SHP77 (cell line): ENCODE measurements at regions not wholly inside any gene's neighbourhood (a gene's known extent, or its start where the extent isn't known, plus 50 kb on each side); places are given as distances from the start of the nearest gene placed in this dataset.
"Not testable (repeated sequence)": the region's sequence is repeated elsewhere in the genome, so short reads cannot be mapped to it uniquely, and the experiment has no call there.

Experiments used
- DNase-seq, 2 experiments: peaks; one replicate each; lab custom pipeline; 2025; lab: John Stamatoyannopoulos, UW

DNA sequence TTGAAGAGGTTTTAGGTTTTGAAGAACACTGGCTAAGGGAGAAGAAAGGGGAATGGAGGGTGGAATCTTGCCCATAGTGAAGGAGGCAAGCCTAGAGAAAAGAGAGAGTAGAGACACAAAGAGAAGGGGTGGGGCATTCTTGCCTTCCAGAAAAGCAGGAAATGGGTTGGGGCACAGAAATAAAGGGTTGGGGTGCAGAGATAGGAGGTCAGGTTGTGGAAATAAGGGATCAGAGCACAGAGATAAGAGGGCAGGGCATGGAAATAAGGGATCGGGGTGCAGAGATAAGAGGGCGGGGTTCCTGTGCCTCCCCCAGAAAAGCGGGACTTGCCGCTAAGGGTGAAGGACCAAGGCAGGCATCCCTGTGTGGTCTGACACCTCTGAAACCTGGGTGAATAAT is 69.9 kb downstream of the ALG1L2 start:
- DNase-seq, result not testable (repeated sequence)

DNA sequence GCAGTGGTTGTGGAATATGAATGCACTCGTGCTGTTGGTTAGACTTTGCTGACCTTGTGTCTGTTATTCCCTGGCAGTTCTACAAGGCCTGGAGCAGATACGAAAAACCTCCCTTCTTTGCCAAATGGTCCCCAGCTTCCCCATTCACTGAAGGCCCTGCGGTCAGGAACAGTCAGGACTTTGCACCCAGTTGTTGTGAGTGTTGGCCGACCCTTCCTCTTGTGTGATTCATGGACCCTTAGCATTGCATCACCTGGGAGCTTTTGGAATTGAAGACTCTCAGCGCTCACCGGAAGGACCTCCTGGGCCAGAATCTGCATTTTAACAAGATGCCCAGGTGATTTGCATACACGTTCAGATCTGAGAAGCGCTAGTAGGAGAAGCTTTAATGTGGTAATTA is 71.6 kb downstream of the ALG1L2 start:
- not testable (repeated sequence) for DNase-seq

DNA sequence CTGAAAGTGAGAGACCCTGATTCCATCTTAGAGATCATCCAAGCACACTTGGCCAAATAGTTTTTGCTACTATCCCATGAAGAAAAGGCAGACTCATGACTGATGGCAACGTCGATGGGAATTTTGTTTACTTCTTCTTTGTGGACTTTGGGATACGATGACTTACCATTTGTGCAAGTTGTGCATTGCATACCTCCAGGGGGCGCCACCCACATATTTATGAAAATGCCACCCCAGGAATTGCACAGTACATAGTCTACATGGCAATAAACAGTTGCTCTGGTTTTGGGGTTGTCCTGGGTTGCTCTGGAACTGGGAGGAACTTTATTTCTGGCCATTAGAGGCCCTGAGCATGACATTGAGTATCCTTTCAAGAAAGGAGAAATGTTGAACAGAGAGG is 73.8 kb downstream of the ALG1L2 start:
- not testable (repeated sequence) for DNase-seq

DNA sequence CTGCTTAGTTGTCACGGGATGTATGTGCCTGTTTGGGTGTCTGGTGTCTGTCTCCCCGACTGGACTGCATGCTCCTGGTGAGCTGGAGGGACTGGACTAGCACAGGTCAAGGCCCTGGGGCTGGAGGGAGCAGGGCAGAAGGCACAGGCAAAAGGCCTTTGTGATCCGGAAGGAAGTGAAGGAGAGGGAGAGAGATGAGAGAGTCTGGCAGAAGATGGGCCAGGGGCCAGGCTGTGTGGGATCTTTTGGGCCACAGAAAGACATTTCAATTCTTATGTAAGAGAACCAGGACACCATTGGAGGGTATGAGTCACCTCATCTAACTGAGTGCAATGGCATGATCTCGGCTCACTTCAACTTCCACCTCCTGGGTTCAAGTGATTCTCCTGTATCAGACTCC is 85.2 kb downstream of the ALG1L2 start:
- not testable (repeated sequence) for DNase-seq

DNA sequence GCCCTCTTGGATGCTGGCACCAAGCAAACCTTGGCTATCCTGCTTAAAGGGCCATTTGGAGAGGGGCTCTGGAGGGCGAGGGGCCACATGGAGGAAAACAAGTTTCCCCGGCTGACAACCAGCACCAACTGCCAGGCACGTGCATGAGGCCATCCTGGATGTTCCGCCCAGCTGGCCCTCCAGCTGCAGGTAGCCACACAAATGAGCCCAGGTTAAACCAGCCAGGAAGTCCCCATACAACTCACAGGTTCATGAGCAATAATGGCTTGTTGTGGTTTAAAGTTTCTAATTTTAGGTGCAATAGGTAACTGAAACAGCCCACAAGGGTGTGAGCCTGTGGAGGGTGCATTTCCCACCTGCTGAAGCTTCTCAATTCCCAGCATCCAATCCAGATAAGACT is 93.6 kb downstream of the ALG1L2 start:
- DNase-seq, result not testable (repeated sequence)

DNA sequence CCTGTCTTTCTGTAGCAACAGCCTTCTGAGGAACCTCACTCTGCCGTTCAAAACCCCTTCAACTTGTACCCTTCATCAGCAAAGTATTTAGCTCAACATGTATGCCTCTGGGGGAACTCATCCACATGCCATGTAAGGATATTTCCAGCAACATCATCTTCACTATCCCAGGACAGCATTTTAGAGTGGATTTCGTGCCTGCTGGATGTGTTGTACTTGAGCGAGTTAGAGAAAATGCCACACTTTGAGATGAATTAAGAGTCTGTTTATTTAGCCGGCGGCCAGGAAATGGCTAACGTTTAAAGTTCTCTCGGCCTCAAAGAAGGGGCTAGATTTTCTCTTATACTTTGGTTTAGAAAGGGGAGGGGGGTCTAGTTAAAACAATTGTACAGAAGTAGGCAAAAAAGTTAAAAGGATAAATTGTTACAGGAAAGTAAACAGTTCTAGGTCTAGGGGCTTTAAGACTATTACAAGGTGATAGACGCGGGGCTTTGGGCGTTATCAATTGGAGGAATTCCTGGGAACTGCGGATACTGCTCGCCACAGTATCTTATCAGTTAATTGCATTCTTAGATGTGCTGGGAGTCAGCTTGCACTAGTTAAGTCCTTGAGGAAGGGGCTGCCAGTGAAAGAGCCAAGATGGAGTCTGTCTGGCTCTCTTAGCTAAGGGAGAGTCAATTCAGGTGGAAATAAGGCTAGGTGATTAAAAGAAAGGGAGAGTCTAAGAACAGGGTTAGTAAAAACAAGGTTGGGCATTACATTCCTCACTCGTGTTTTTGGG is 95.0 kb downstream of the ALG1L2 start:
- DNase-seq, result not testable (repeated sequence)

DNA sequence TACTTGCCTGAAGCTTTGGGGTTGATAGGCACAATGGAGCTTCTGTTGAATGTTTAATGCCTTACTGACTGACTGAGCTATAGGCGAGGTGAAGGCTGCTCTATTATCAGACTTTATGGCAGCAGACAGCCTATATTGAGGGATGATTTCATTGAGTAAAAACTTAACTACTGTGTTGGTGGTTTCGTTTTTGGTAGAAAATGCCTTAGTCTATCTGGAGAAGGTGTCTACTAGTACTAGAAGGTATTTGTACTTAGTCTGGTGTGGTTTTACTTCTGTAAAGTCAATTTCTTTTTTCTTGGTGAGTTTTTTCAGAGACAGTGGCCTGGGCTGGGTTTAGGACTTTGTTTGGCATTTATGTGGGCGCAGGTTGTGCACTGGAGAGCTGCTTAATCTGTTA is 97.2 kb downstream of the ALG1L2 start:
- not testable (repeated sequence) for DNase-seq

DNA sequence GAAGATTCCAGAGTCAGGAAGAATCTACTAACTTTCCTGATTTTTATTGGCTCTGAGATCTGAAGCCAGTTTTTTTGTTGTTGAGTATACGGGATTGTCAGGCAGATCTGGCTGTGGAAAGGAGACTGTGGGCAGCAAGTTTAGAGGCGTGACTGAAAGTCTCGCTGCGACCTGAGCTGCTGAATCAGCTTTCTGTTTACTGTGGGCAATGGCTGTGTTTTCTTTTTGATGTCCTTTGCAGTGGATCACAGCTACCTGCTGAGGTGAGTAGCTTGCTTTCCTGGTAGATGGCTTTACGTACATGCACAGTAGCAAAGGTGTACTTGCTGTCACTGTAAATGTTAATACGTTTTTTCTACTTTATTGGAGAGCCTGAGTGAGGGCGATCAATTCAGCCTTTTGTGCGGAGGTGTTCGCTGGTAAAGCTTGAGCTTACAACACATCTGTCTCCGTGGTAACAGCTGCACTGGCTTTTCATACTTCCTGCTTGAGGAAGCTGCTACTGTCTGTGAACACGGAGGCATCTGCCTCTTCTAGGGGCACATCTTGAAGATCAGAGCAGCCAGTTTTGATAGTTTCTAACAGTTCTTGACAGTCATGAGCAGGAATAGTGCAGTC is 97.8 kb downstream of the ALG1L2 start:
- not testable (repeated sequence) for DNase-seq

DNA sequence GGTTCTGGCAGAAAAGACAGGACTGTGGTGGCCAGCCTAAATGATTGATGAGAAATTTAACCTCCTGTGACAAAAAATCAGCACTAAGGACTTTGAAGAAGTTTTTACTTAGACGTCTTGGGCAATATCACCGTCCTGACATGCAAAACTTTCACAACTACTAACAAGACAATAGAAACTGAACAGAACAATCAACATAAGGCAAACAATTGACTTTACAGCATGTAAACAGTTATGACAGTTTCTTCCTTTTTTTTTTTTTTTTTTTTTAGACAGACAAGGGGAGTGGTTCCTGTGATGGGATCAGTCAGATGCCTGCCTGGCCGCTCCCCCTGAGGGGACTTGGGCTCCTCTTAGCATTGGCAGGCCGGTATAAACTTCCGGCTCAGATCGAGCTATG is 100.8 kb downstream of the ALG1L2 start:
- DNase-seq, result not testable (repeated sequence)

DNA sequence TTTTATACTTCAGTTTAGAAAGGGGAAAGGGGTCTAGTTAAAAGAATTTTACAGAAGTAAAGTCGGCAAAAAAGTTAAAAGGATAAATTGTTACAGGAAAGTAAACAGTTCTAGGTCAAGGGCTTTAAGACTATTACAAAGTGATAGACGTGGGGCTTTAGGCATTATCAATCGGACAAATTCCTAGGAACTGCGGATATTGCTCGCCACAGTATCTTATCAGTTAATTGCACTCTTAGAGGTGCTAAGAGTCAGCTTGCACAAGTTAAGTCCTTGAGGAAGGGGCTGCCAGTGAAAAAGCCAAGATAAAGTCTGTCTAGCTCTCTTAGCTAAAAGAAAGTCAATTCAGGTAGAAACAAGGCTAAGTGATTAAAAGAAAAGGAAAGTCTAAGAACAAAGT is 102.1 kb downstream of the ALG1L2 start:
- not testable (repeated sequence) for DNase-seq

DNA sequence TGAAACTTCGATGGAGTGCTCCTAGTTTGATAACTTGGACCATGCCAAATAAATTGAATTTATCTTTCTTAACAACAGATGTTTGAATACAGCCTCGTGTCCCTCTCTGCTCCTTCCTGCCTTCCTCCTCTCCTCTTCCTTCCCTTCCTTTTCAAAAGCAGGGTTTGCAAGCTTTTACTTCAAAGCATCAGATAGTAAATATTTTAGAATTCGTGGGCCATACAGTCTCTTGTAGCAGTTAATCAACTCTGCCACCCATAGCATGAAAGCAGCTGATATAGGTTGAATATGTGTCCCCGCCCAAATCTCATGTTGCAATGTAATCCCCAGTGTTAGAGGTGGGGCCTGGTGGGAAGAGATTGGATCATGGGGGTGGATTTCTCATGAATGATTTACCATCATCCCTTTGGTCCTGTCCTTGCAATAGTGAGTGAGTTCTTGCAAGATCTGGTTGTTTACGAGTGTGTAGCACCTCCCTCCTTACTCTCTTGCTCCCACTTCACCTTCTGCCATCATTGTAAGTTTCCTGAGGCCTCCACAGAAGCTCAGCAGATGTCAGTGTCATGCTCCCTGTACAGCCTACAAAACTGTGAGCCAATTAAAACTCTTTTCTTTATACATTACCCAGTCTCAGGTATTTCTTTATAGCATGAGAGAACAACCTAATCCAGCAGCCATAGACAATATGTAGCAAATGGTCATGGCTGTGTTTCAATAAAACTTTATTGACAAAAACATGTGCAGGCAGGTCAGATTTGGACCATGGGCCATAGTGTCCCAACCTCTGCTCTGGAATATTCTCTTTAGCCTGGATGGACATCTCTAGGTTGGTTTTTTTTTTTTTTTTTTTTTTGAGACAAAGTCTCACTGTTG is 102.8 kb downstream of the ALG1L2 start:
- not testable (repeated sequence) for DNase-seq

DNA sequence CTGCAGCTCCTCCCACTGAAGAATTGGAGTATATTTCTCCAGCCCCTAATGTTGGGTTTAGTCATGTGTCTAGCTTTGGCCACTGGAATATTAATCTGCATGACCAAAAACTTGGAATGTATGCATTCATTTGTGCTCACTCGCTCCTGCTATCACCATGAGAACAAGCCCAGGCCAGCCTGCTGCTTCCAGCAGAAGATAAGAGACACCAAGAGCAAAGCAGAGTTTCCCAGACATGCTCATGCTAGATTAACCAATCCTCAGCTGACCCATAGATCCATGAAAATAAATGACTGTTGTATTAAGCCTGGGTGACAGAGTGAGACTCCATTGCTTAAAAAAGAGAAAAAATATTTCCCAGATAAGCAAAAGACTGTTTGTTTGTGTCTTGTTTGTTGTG is 119.6 kb downstream of the ALG1L2 start:
- not testable (repeated sequence) for DNase-seq

DNA sequence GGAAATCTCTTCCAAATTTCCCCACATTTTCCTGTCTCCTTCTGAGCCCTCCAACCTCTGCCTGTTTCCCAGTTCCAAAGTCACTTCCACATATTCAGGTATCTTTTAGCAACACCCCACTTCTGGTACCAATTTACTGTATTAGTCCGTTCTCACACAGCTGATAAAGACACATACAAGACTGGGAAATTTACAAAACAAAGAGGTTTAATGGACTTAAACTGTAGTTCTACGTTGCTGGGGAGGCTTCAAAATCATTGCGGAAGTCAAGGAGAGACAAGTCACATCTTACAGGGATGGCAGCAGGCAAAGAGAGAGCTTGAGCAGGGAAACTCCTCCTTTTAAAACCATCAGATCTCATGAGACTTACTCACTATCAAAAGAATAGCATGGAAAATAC is 122.0 kb downstream of the ALG1L2 start:
- DNase-seq, result not testable (repeated sequence)

DNA sequence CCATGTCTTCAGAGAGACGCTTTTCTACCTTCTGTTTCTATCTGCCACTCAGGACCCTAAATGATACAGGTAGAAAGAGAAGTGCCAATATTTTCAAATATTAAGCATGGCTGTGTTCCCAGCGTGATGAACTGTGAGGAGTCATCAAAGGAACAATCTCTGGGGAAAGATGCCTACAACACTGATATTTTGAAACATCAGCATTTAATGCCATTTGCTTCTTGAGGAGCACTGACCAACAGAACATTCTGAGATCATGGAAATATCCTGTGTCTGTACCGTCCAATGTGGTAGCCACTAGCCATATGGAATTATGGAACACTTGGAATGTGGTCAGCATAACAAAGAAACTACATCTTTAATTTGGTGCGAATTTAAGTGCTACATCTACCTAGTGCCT is 117.9 kb upstream of the COL6A5 start:
- no peak for DNase-seq

DNA sequence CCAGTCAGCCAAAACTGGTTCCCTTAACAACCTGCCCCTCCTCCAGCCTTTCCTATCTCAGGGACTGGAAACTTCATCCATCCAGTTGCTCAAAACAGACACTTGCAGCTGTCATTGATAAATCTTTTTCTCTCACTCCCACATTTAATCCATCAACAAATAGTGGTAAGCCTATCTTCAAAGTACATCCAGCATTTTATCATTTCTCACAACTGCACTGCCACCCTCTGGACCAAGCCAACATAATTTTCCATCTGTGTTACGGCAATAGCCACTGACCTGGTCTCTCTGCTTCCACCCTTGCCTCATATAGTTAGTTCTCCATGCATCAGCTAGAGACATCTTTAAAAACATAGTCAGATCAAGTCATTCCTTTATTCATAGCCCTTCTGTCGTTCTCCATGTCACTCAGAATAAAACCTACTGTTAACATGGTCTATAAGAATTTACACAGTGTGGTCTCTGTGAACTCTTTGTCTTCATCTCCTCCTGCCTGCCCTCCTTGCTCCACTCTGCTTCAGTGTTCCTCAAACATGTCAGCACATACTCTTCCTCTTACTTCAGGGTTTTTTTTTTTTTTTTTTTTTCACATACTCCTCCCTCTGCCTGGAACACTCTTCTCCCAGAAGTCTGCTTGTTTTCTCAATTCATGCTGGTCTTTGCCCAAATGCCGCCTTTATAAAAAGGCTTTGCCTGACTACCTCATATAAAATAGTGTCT is 102.5 kb upstream of the COL6A5 start:
- peak in 1 of 2 experiments; percentile 5 for DNase-seq

DNA sequence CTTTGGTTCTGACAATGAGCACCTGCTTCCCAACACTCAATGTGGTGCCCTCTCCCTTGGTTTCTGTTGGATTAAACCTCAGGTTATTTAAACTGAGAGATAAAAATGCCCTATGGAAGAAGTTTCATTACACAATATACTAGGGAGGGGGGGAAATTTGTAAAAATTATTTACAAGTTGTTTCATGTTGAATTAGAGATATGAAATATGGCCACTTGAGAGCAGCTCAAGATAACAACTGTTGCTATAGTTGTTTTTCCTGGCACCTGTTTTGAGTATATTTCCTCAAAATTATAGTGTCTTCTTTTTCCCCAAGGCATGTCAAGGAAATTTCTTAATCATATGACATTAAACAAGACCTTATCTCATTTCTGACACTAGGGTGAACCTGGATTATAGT is 101.7 kb upstream of the COL6A5 start:
- DNase-seq, result no peak

DNA sequence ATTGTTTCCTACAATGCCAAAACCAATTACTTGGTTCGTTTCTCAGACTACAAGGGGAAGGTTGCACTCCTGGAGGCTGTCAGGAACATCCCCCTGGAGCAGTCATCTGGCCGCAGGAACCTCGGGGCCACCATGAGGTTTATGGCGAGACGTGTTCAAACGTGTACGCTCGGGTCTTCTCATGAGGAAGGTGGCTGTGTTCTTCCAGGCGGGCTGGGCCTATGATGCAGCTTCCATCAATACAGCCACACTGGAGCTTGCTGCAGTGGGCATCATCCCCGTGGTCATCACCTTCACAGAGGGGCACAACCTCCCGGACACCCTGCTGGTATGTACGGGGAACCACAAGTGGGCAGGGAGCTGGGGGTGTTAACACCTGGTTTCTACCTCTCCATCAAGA is 94.5 kb upstream of the COL6A5 start:
- no peak for DNase-seq

DNA sequence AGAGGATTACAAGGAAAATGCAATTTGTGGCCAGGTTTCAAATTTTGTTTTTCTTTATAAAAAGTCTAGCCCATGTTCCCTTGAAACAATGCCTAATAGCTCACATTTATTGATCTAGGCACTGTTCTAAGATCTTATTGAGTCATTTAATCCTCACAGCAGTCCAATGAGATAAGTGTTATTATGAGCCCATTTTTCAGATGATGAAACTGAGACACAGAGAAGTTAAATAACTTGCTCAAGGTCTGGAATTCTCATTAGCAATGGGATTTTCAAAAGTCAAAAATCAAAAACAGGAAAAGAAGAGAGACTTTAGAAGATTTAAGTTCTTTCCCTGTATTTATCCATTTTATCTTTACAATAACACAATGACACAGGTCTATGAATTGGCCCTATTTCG is 90.0 kb upstream of the COL6A5 start:
- no peak for DNase-seq

DNA sequence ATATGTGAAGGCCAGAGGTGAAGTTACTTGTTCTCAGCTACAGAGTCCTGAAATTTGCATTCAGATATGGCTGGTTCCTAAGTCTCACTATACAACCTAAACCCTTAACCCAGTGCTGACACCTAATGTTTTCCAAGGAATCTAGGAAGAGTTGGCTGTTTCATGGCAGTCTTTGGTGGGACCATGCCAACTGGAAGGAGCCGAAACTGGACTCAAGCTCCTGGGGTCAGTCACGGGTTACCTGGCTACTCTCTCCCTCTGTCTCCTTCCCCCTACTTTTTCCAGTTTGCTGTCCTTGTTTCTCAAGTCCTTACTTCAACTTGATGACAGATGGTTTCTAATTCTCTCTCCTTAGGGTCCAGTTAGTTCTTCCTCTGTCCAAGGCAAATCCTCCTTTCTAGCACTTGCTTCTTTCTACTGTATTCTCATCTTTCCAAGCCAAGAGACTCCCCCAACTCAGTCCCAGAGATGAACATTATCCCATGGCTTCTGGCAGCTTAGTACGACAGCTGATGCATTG is 88.6 kb upstream of the COL6A5 start:
- DNase-seq, result no peak

DNA sequence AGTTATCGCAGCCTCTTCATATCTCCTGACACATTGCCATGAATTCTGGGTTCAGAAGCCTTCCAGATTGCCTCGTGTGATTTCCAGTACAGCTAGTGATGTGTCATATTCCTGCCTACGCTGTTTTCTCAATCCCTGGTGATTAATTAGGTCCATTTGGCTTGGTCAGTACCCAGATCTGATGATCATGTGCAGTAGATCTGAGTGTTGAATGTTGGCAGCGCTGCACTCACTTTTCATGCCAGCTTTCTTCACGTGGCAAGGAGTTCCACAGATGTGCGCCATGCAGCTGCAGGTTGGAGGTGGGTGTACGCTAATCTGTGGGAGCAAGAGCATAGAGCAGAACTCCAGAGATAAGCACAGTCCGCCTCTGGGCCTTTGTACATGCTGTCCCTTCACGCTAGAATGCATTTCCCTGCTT is 86.9 kb upstream of the COL6A5 start:
- DNase-seq, result no peak

DNA sequence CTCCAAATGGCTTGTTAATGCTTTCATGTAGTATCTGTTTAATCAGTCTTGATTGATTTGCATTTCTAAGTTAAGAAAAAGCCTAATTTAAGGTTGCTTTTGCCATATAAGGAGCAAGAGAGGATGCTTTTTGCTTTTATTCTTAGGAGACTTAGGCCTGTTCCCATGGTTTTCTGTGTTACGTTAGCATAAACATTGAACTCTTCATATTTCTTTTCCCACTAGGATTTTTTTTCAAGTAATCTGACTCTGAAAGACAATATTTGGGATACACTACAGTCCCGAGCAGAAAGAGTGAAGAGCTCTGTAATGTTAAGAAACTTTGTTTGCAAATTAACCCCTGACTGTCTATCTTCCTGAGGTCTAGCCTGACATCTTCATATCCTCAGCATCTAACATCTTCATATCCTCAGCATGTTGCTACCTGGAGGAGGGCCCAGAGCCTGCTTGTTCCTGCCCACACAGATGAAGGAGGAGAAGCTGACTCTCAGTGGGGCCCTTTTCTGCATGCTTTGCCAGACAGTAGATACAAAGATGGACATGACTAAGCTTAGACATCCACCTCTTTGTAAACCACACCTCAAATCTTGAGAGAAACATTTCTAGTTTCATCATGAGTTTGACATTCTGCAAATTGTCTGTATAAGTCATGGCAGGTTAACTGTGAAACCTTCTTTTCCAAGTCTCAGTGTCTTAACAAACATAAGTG is 86.2 kb upstream of the COL6A5 start:
- no peak for DNase-seq
